OCI-LY3 (cell line): ENCODE measurements at regions not wholly inside any gene's neighbourhood (a gene's known extent, or its start where the extent isn't known, plus 50 kb on each side); places are given as distances from the start of the nearest gene placed in this dataset.
"Not testable (repeated sequence)": the region's sequence is repeated elsewhere in the genome, so short reads cannot be mapped to it uniquely, and the experiment has no call there.

ENCODE experiments used
- H2AFZ ChIP-seq: fragments of 200-600, 300-600 bp; shearing (Covaris generic); 2 replicates; pipeline ENCODE4 v1.6.0; 2014; ENCODE audit warnings: antibody characterized with exemption, low read depth, low read length
- H3K27ac ChIP-seq: fragments of 200-600, 300-600 bp; sonication (generic); 2 replicates; pipeline ENCODE4 v1.5.1; 2014; ENCODE audit warnings: mild to moderate bottlenecking, low read length, moderate library complexity, mixed read lengths
- H3K27me3 ChIP-seq: fragments of 200-600, 300-600 bp; sonication (generic); 2 replicates; pipeline ENCODE4 v1.6.1; 2014; ENCODE audit warnings: low read depth, low read length, mixed read lengths
- H3K36me3 ChIP-seq: fragments of 200-600, 300-600 bp; sonication (generic); replicated peaks from 2 replicates; pipeline ENCODE3; 2014; ENCODE audit warnings: low read depth, low read length, mixed read lengths
- H3K4me1 ChIP-seq: fragments of 300-600, 200-600 bp; sonication (generic); 2 replicates; pipeline ENCODE4 v1.6.1; 2014; ENCODE audit warnings: low read length, mixed read lengths
- H3K4me2 ChIP-seq: fragments of 200-600, 300-600 bp; sonication (generic); 2 replicates; pipeline ENCODE4 v1.6.1; 2014; ENCODE audit warnings: low read length, mixed read lengths
- H3K4me3 ChIP-seq: fragments of 300-600, 200-600 bp; sonication (generic); 2 replicates; pipeline ENCODE4 v1.5.1; 2014; ENCODE audit warnings: antibody characterized with exemption, mild to moderate bottlenecking, low read length, moderate library complexity
- H3K79me2 ChIP-seq: fragments of 300-600, 200-600 bp; shearing (Covaris generic); 2 replicates; pipeline ENCODE4 v1.6.1; 2014; ENCODE audit warnings: mild to moderate bottlenecking, low read length, mixed read lengths
- H3K9ac ChIP-seq: fragments of 300-600, 200-600 bp; shearing (Covaris generic); 2 replicates; pipeline ENCODE4 v1.6.0; 2014; ENCODE audit warnings: mild to moderate bottlenecking, low read length, moderate library complexity
- H3K9me3 ChIP-seq: fragments of 200-600, 300-600 bp; shearing (Covaris generic); 2 replicates; pipeline ENCODE4 v1.6.1; 2014; ENCODE audit warnings: low read length, mixed read lengths; ENCODE audit not compliant: insufficient read depth
- H4K20me1 ChIP-seq: fragments of 200-600, 300-600 bp; sonication (generic); 2 replicates; pipeline ENCODE4 v1.6.1; 2016; ENCODE audit warnings: low read length, mixed read lengths; ENCODE audit not compliant: insufficient read depth
- CTCF ChIP-seq: fragments of 200-600, 300-600 bp; sonication (generic); IDR thresholded peaks from 2 replicates; pipeline ENCODE4 v1.5.1; 2014; ENCODE audit warnings: antibody characterized with exemption, low read length, low read depth
- EZH2phosphoT487 ChIP-seq: fragments of 200-600 bp; shearing (Covaris generic); IDR thresholded peaks from 2 replicates; pipeline ENCODE4 v1.6.1; 2018; ENCODE audit warnings: antibody characterized with exemption, mixed run types, low read depth

GRCh38 chr19:20367811-20368294 lies 197.7 kb downstream of the ZNF737 start:
- Histone ChIP-seq H3K4me2 (no peak overlapping the region), H3K36me3 (peaks cover 3% of the 10 kb centered on the region), H3K9me3 (no peaks in the 10 kb centered on the region), H2AFZ (no peak overlapping the region), H4K20me1 (no peaks in the 10 kb centered on the region), H3K4me3 (no peak overlapping the region), H3K4me1 (no peaks in the 10 kb centered on the region), H3K79me2 (no peaks in the 10 kb centered on the region), H3K27ac (no peak overlapping the region), H3K27me3 (no peaks in the 10 kb centered on the region), H3K9ac (no peak overlapping the region)
- TF ChIP-seq EZH2phosphoT487 (no peak), CTCF (no peak)

DNA sequence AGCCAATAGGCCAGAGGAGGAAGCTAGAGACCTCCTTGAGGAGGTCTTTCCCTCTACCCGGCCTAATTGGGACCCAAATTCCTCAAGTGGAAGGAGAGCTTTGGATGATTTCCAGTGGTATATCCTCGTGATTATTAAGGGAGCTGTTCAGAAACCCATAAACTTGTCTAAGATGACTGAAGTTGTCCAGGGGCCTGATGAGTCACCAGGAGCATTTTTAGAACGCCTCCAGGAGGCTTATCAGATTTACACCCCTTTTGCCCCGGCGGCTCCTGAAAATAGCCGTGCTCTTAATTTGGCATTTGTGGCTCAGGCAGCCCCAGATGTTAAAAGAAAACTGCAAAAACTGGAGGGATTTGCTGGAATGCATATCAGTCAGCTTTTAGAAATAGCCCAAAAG lies 198.1 kb downstream of the ZNF486 start:
- Histone ChIP-seq H3K36me3 (no peaks in the 10 kb centered on the region), H4K20me1 (no peaks in the 10 kb centered on the region), H3K27me3 (no peaks in the 10 kb centered on the region), H3K9ac (no peak overlapping the region), H3K4me1 (no peaks in the 10 kb centered on the region), H3K27ac (no peak overlapping the region), H3K79me2 (no peaks in the 10 kb centered on the region), H2AFZ (no peak overlapping the region), H3K4me2 (no peak overlapping the region), H3K4me3 (no peak overlapping the region), H3K9me3 (no peaks in the 10 kb centered on the region)
- TF ChIP-seq EZH2phosphoT487 = no peak
- no peak for TF ChIP-seq CTCF

- Histone ChIP-seq H3K4me3 (no peak overlapping the region), H3K4me1 (no peaks in the 10 kb centered on the region), H3K36me3 (no peaks in the 10 kb centered on the region), H3K27me3 (no peaks in the 10 kb centered on the region), H3K9ac (no peak overlapping the region), H3K27ac (no peak overlapping the region), H3K79me2 (no peaks in the 10 kb centered on the region), H2AFZ (no peak overlapping the region), H3K4me2 (no peak overlapping the region), H4K20me1 (no peaks in the 10 kb centered on the region), H3K9me3 (no peaks in the 10 kb centered on the region)
- peak; percentile 28; the same call in 1 of the 2 replicates for TF ChIP-seq CTCF
- no peak for TF ChIP-seq EZH2phosphoT487
Observed at GRCh38 chr19:20359933-20360720, 193.1 kb downstream of the ZNF486 start.

GRCh38 chr19:20358841-20359465 lies 191.9 kb downstream of the ZNF486 start:
- not testable (repeated sequence) for H4K20me1 ChIP-seq, H3K4me1 ChIP-seq, H3K27ac ChIP-seq, H3K36me3 ChIP-seq, H3K4me3 ChIP-seq, H3K9me3 ChIP-seq, H3K4me2 ChIP-seq, H2AFZ ChIP-seq, H3K27me3 ChIP-seq, H3K79me2 ChIP-seq, H3K9ac ChIP-seq
